Testis (tissue), 2 donors: ENCODE measurements at regions not wholly inside any gene's neighbourhood (a gene's known extent, or its start where the extent isn't known, plus 50 kb on each side); places are given as distances from the start of the nearest gene placed in this dataset.

ENCODE experiments used
- DNase-seq: peaks from one replicate; pipeline ENCODE4 v3.0.0-alpha.2; 2019
- H3K27ac ChIP-seq, 2 donors: fragments of 200-600 bp; sonication (generic); one replicate each; pipeline ENCODE4 v1.5.1; 2019
- H3K27me3 ChIP-seq: fragments of 200-600 bp; sonication (generic); one replicate; pipeline ENCODE4 v1.5.1; 2019
- H3K36me3 ChIP-seq: fragments of 200-600 bp; sonication (generic); one replicate; pipeline ENCODE4 v1.5.1; 2017; ENCODE audit warnings: low read depth; ENCODE audit errors: missing control alignments
- H3K4me1 ChIP-seq: fragments of 200-600 bp; sonication (generic); one replicate; pipeline ENCODE4 v1.5.1; 2019
- H3K4me3 ChIP-seq, 2 donors: fragments of 200-600 bp; sonication (generic); one replicate each; pipeline ENCODE4 v1.5.1; 2017 to 2019
- H3K9me3 ChIP-seq: fragments of 200-600 bp; sonication (generic); one replicate; pipeline ENCODE4 v1.5.1; 2017
- CTCF ChIP-seq, 3 experiments: fragments of 450-650 bp in 2 of 3; fragments of 200-600 bp in 1 of 3; sonication (generic) in 1 of 3; IDR thresholded peaks; one replicate each; pipeline ENCODE4 v1.5.1; 2016 to 2019; ENCODE audit warnings: antibody characterized with exemption in 3 of 3, mild to moderate bottlenecking in 2 of 3, moderate library complexity in 1 of 3
- POLR2A ChIP-seq: fragments of 450-650 bp; IDR thresholded peaks from one replicate; pipeline ENCODE4 v1.6.1; 2017; ENCODE audit warnings: antibody characterized with exemption, mild to moderate bottlenecking, moderate library complexity
- WGBS, 2 donors: methylation state at CpG; one replicate each; pipeline ENCODE4 v1.1.5; 2018; 5-methylcytosine and 5-hydroxymethylcytosine counted together
- intact Hi-C: fragments of 100-400 bp; cut with DNase I; formaldehyde crosslinking; loops from one replicate; pipeline ENCODE4 v1.15.1; 2023; ENCODE audit warnings: low total_unique reads

- Histone ChIP-seq H3K4me3 (no peak overlapping the region), H3K4me1 (no peaks in the 10 kb centered on the region), H3K9me3 (no peaks in the 10 kb centered on the region), H3K27ac (no peak overlapping the region), H3K27me3 (no peaks in the 10 kb centered on the region), H3K36me3 (no peaks in the 10 kb centered on the region)
- DNase-seq, result no peak
- 88 to 90% methylated on average over 5 of the region's 5 CpGs for WGBS, 2 donors
- intact Hi-C loops, result no loop called here
- TF ChIP-seq CTCF (IDR thresholded peaks at IDR 0.05), result no peak
- no peak for TF ChIP-seq POLR2A
Observed at GRCh38 chr14:98955741-98956070, 316.3 kb downstream of the BCL11B start.

- no peak for DNase-seq
- H3K27ac ChIP-seq, result no peak overlapping the region
- WGBS, 2 donors, result 92 to 95% methylated on average over 6 to 7 of the region's 7 CpGs
Observed at GRCh38 chr14:98956181-98956580, 315.8 kb downstream of the BCL11B start.

GRCh38 chr14:98956661-98957060 lies 315.3 kb downstream of the BCL11B start:
- Histone ChIP-seq H3K27ac (no peak overlapping the region), H3K9me3 (no peaks in the 10 kb centered on the region), H3K27me3 (no peaks in the 10 kb centered on the region), H3K36me3 (no peaks in the 10 kb centered on the region), H3K4me3 (no peak overlapping the region), H3K4me1 (no peaks in the 10 kb centered on the region)
- TF ChIP-seq POLR2A (no peak), CTCF (IDR thresholded peaks at IDR 0.05) (no peak)
- 77 to 86% methylated on average over 2 of the region's 2 CpGs for WGBS, 2 donors
- intact Hi-C loops, result no loop called here
- DNase-seq, result no peak

More at GRCh38 chr14:98956181-98956580, 315.8 kb downstream of the BCL11B start:
- intact Hi-C loops, result no loop called here
- H3K36me3 ChIP-seq, result no peaks in the 10 kb centered on the region
- no peaks in the 10 kb centered on the region for H3K9me3 ChIP-seq
- no peak overlapping the region for H3K4me3 ChIP-seq
- H3K4me1 ChIP-seq, result no peaks in the 10 kb centered on the region
- TF ChIP-seq CTCF (IDR thresholded peaks at IDR 0.05) (no peak), POLR2A (no peak)
- no peaks in the 10 kb centered on the region for H3K27me3 ChIP-seq

- no peak for TF ChIP-seq POLR2A
- TF ChIP-seq CTCF (IDR thresholded peaks at IDR 0.05), result no peak
- DNase-seq, result peak; percentile 47
- no peaks in the 10 kb centered on the region for H3K27me3 ChIP-seq
- 72 to 75% methylated on average over 19 to 20 of the region's 20 CpGs for WGBS, 2 donors
- no peaks in the 10 kb centered on the region for H3K4me1 ChIP-seq
- intact Hi-C loops, result no loop called here
- no peak overlapping the region for H3K4me3 ChIP-seq
- no peaks in the 10 kb centered on the region for H3K9me3 ChIP-seq
- no peak overlapping the region for H3K27ac ChIP-seq
- H3K36me3 ChIP-seq, result no peaks in the 10 kb centered on the region
Observed at GRCh38 chr14:98957211-98958047, 314.6 kb downstream of the BCL11B start.
